SK-N-MC (cell line): ENCODE measurements at regions not wholly inside any gene's neighbourhood (a gene's known extent, or its start where the extent isn't known, plus 50 kb on each side); places are given as distances from the start of the nearest gene placed in this dataset.

Experiments used
- DNase-seq: peaks from one replicate; pipeline ENCODE4 v3.0.0-alpha.2; 2011; ENCODE audit warnings: low read depth, low spot score
- H3K27ac ChIP-seq: fragments of 200-600 bp; sonication (generic); 2 replicates; pipeline ENCODE4 v1.5.1; 2016; ENCODE audit warnings: mixed run types
- H3K36me3 ChIP-seq: fragments of 200-600 bp; sonication (generic); 2 replicates; pipeline ENCODE4 v1.6.1; 2017; ENCODE audit warnings: antibody characterized with exemption, low read length, mixed read lengths; ENCODE audit not compliant: insufficient read depth
- H3K4me3 ChIP-seq: fragments of 200-600 bp; sonication (generic); 2 replicates; pipeline ENCODE4 v1.5.1; 2016
- H3K9ac ChIP-seq: fragments of 200-600 bp; sonication (generic); 2 replicates; pipeline ENCODE4 v1.8.0; 2017; ENCODE audit warnings: mixed run types, mixed read lengths; ENCODE audit not compliant: insufficient read length
- H3K9me3 ChIP-seq: fragments of 200-600 bp; sonication (generic); 2 replicates; pipeline ENCODE4 v1.6.1; 2017; ENCODE audit warnings: low read depth, mild to moderate bottlenecking, antibody characterized with exemption, low read length, moderate library complexity, mixed read lengths
- EZH2 ChIP-seq: fragments of 200-600 bp; sonication (generic); IDR thresholded peaks from one replicate; pipeline ENCODE4 v1.6.1; 2017; ENCODE audit warnings: antibody characterized with exemption
- FOXP2 ChIP-seq: optimal IDR thresholded peaks from 2 replicates; pipeline ENCODE3; 2011; ENCODE audit warnings: mild to moderate bottlenecking, moderate library complexity; ENCODE audit not compliant: insufficient read depth; ENCODE audit errors: extremely low read length, control extremely low read depth
- POLR2AphosphoS5 ChIP-seq: IDR thresholded peaks from 2 replicates; pipeline ENCODE4 v1.6.1; 2012; ENCODE audit warnings: mild to moderate bottlenecking, low read depth, low read length, borderline replicate concordance

DNA sequence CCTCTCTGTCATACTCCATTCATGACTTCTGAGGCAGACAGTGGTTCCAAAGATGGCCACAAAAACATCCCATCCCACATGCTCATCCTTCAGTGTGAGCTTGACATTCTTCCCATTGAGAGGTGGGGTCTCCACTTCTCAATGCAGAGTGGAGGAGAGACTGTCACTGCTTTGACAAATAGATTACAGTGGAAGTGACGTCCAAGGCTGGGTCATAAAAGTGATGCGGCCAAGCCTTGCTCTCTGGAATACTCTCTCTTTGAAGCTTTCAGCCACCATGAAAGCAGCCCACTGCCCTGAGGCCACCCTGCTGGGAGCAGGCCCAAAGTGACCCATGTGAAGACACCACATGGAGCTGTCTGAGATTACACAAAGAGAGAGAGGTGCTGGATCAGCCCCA, 59.0 kb upstream of the DNAH5 start:
- Histone ChIP-seq H3K9me3 (no peaks in the 10 kb centered on the region), H3K27ac (no peak overlapping the region), H3K4me3 (no peak overlapping the region), H3K36me3 (no peaks in the 10 kb centered on the region), H3K9ac (no peak overlapping the region)
- DNase-seq, result no peak
- TF ChIP-seq FOXP2 (no peak), POLR2AphosphoS5 (no peak), EZH2 (no peak)

DNA sequence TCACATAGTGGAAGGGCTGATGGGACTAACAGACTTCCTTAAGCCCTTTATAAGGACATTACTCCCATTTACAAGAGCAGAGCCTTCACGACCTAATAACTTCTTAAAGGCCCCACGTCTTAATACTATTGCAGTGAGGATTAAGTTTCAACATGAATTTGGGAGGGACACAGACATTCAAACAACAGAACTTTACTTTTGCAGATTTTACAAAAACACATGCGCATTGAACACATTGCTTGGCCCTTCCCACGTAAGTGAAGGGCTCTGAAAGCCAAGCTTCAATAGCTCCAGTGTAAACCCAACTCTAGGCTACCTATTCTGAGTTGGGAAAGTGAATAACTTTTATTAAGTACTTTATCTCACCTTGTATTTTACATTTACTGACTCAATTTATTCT, 53.8 kb upstream of the DNAH5 start:
- Histone ChIP-seq H3K4me3 (no peak overlapping the region), H3K36me3 (no peaks in the 10 kb centered on the region), H3K27ac (no peak overlapping the region), H3K9ac (no peak overlapping the region), H3K9me3 (no peaks in the 10 kb centered on the region)
- no peak for DNase-seq
- no peak for TF ChIP-seq EZH2
- TF ChIP-seq FOXP2, result no peak
- no peak for TF ChIP-seq POLR2AphosphoS5

DNA sequence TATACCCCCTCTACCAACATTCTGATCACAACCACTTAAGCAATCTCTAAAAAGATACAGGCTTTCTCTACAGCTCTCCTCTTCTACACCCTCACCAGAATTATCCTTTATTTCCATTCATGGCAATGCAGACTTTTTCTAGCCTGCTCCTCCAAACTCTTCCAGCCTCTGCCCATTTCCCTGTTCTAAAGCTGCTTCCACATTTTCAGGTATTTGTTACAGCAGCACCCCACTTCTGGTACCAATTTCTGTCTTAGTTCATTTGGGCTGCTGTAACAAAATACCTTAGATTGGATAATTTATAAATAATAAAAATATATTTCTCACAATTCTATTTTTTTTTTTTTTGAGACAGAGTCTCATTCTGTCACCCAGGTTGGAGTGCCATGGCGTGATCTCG, 53.0 kb upstream of the DNAH5 start:
- H3K9me3 ChIP-seq, result no peaks in the 10 kb centered on the region

DNA sequence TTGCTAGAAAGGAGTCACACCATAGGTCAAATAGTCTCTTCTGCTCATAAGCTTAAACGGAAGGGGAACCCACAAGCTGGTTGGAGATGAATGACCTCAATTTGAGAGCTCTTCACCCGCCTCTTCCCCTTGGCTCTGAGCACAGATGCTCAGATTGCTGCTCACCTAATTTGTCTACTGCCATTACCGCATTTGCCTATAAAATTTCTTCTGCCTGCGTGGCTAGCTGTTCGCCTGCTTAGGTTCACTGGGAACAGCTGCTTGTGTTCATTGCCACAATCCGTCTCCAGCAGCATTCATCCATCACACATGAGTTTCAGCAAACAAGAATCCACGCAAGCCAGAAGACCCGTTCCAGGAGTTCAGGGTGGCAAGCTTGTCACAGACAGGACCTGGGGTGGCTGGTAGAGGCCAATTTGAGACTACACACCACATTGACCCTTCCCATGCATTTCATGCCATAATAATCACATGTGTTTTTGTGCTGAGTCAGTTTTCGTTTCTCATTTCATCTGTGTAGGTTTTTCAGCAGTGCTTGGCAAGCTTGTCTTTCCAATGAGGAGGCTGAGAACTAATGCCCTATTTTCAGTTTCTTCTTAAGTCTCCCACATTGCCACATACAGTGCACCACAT, 50.2 kb upstream of the DNAH5 start:
- DNase-seq, result no peak
- Histone ChIP-seq H3K27ac (no peak overlapping the region), H3K4me3 (no peak overlapping the region), H3K9me3 (no peaks in the 10 kb centered on the region), H3K9ac (no peak overlapping the region), H3K36me3 (no peaks in the 10 kb centered on the region)
- no peak for TF ChIP-seq EZH2
- no peak for TF ChIP-seq FOXP2
- TF ChIP-seq POLR2AphosphoS5, result no peak

More for the DNA sequence above, 53.0 kb upstream of the DNAH5 start:
- Histone ChIP-seq H3K4me3 (no peak overlapping the region), H3K36me3 (no peaks in the 10 kb centered on the region), H3K9ac (no peak overlapping the region), H3K27ac (no peak overlapping the region)
- no peak for DNase-seq
- TF ChIP-seq FOXP2 (no peak), POLR2AphosphoS5 (no peak), EZH2 (no peak)
